ENCODE measurements at regions not wholly inside any gene's neighbourhood (a gene's known extent, or its start where the extent isn't known, plus 50 kb on each side); places are given as distances from the start of the nearest gene placed in this dataset.

GRCh38 chr6:169045486-169045885, 208.2 kb downstream of the THBS2 start:
- DNase-seq (ENCODE audit: low spot score in 2 of 2): peak in 1 of 2 donors; percentile 81
- TF ChIP-seq CTCF (IDR thresholded peaks at IDR 0.05) (no peak), POLR2A (IDR thresholded peaks at IDR 0.05) (no peak)
- WGBS, 2 donors: 24 to 30% methylated on average over 5 of the region's 5 CpGs
- intact Hi-C loops (cut with DNase I; ENCODE audit: low total_unique reads): no loop called here
- no peak overlapping the region for H3K4me3 ChIP-seq (ENCODE audit: low read depth, poor library complexity, severe bottlenecking)

GRCh38 chr6:169044381-169045230, 209.0 kb downstream of the THBS2 start:
- no peak overlapping the region for H3K4me3 ChIP-seq (ENCODE audit: low read depth, poor library complexity, severe bottlenecking)
- WGBS, 2 donors: 58 to 68% methylated on average over 14 of the region's 14 CpGs
- TF ChIP-seq CTCF (IDR thresholded peaks at IDR 0.05) (no peak), POLR2A (IDR thresholded peaks at IDR 0.05) (no peak)
- intact Hi-C loops (cut with DNase I; ENCODE audit: low total_unique reads): no loop called here
- no peak for DNase-seq (ENCODE audit: low spot score in 2 of 2)

GRCh38 chr6:169042061-169042460, 211.6 kb downstream of the THBS2 start:
- DNase-seq (ENCODE audit: low spot score in 2 of 2): no peak
- H3K4me3 ChIP-seq (ENCODE audit: low read depth, poor library complexity, severe bottlenecking): no peak overlapping the region
- intact Hi-C loops (cut with DNase I; ENCODE audit: low total_unique reads): no loop called here
- TF ChIP-seq POLR2A (IDR thresholded peaks at IDR 0.05) (no peak), CTCF (IDR thresholded peaks at IDR 0.05) (no peak)
- WGBS, 2 donors: 87 to 89% methylated on average over 5 of the region's 5 CpGs

GRCh38 chr6:169041078-169041477, 212.6 kb downstream of the THBS2 start:
- intact Hi-C loops (cut with DNase I; ENCODE audit: low total_unique reads): no loop called here
- WGBS, 2 donors: 75 to 91% methylated on average over 9 of the region's 9 CpGs
- no peak for TF ChIP-seq POLR2A (IDR thresholded peaks at IDR 0.05)
- TF ChIP-seq CTCF (IDR thresholded peaks at IDR 0.05): no peak
- H3K4me3 ChIP-seq (ENCODE audit: low read depth, poor library complexity, severe bottlenecking): no peak overlapping the region
- DNase-seq (ENCODE audit: low spot score in 2 of 2): peak in 1 of 2 donors; percentile 79

GRCh38 chr6:169038691-169039090, 215.0 kb downstream of the THBS2 start:
- TF ChIP-seq CTCF (IDR thresholded peaks at IDR 0.05) (no peak), POLR2A (IDR thresholded peaks at IDR 0.05) (no peak)
- intact Hi-C loops (cut with DNase I; ENCODE audit: low total_unique reads): no loop called here
- no peak overlapping the region for H3K4me3 ChIP-seq (ENCODE audit: low read depth, poor library complexity, severe bottlenecking)

More at GRCh38 chr6:169038691-169039090, 215.0 kb downstream of the THBS2 start:
- 57 to 68% methylated on average over 1 of the region's 1 CpG for WGBS, 2 donors
- DNase-seq (ENCODE audit: low spot score in 2 of 2): no peak
